OCI-LY1 (cell line): ENCODE measurements at regions not wholly inside any gene's neighbourhood (a gene's known extent, or its start where the extent isn't known, plus 50 kb on each side); places are given as distances from the start of the nearest gene placed in this dataset.
"Not testable (repeated sequence)": the region's sequence is repeated elsewhere in the genome, so short reads cannot be mapped to it uniquely, and the experiment has no call there.

Experiments
- H2AFZ ChIP-seq: fragments of 200-600 bp; sonication (generic), shearing (Covaris generic); 2 replicates; pipeline ENCODE4 v1.6.0; 2014; ENCODE audit warnings: antibody characterized with exemption, mild to moderate bottlenecking, low read length
- H3F3A ChIP-seq: fragments of 200-600 bp; sonication (generic), shearing (Covaris generic); 2 replicates; pipeline ENCODE4 v1.6.0; 2014; ENCODE audit warnings: mild to moderate bottlenecking, antibody characterized with exemption, low read length, moderate library complexity; ENCODE audit not compliant: insufficient read depth
- H3K27ac ChIP-seq: fragments of 200-600 bp; sonication (generic); 2 replicates; pipeline ENCODE4 v1.5.1; 2014; ENCODE audit warnings: low read length, mixed run types, mild to moderate bottlenecking, low read depth; ENCODE audit not compliant: poor library complexity, severe bottlenecking
- H3K27me3 ChIP-seq: fragments of 200-600 bp; sonication (generic); 2 replicates; pipeline ENCODE4 v1.6.0; 2014; ENCODE audit warnings: antibody characterized with exemption, mild to moderate bottlenecking, low read length, moderate library complexity; ENCODE audit not compliant: insufficient read depth
- H3K36me3 ChIP-seq: fragments of 200-600 bp; sonication (generic); 2 replicates; pipeline ENCODE4 v1.6.1; 2014; ENCODE audit warnings: mild to moderate bottlenecking, antibody characterized with exemption, low read length, moderate library complexity, mixed read lengths; ENCODE audit not compliant: insufficient read depth
- H3K4me1 ChIP-seq: fragments of 200-600 bp; sonication (generic); 2 replicates; pipeline ENCODE4 v1.5.1; 2014; ENCODE audit warnings: mild to moderate bottlenecking, low read length, moderate library complexity; ENCODE audit not compliant: insufficient read depth, severe bottlenecking
- H3K4me2 ChIP-seq: fragments of 200-600 bp; sonication (generic), shearing (Covaris generic); 2 replicates; pipeline ENCODE4 v1.6.1; 2014; ENCODE audit warnings: low read length
- H3K4me3 ChIP-seq: fragments of 200-600 bp; sonication (generic); 2 replicates; pipeline ENCODE4 v1.5.1; 2014; ENCODE audit warnings: low read length, low read depth, mild to moderate bottlenecking, mixed read lengths; ENCODE audit not compliant: poor library complexity, severe bottlenecking
- H3K79me2 ChIP-seq: fragments of 200-600 bp; shearing (Covaris generic); 2 replicates; pipeline ENCODE4 v1.6.1; 2016; ENCODE audit warnings: mixed run types, low read length, mixed read lengths; ENCODE audit not compliant: insufficient read depth
- H3K9ac ChIP-seq: fragments of 200-600 bp; sonication (generic), shearing (Covaris generic); 2 replicates; pipeline ENCODE4 v1.6.1; 2014; ENCODE audit warnings: mild to moderate bottlenecking, low read length, mixed read lengths
- H3K9me2 ChIP-seq: fragments of 200-600 bp; sonication (generic), shearing (Covaris generic); 2 replicates; pipeline ENCODE4 v1.6.1; 2014; ENCODE audit warnings: low read depth, mild to moderate bottlenecking, low read length, mixed read lengths
- H3K9me3 ChIP-seq: fragments of 200-600 bp; shearing (Covaris generic); 2 replicates; pipeline ENCODE4 v1.6.1; 2014; ENCODE audit warnings: low read length, mixed read lengths
- H4K20me1 ChIP-seq: fragments of 200-600 bp; sonication (generic), shearing (Covaris generic); 2 replicates; pipeline ENCODE4 v1.6.0; 2016; ENCODE audit warnings: mild to moderate bottlenecking, low read length; ENCODE audit not compliant: insufficient read depth
- CTCF ChIP-seq: fragments of 200-600 bp; sonication (generic), shearing (Covaris generic); IDR thresholded peaks from 2 replicates; pipeline ENCODE4 v1.5.1; 2017; ENCODE audit warnings: mild to moderate bottlenecking, antibody characterized with exemption, low read length, moderate library complexity, mixed read lengths
- EZH2 ChIP-seq: fragments of 200-600 bp; sonication (generic), shearing (Covaris generic); IDR thresholded peaks from 2 replicates; pipeline ENCODE4 v1.8.0; 2017; ENCODE audit warnings: borderline replicate concordance, mixed run types, mild to moderate bottlenecking, antibody characterized with exemption, low read length, moderate library complexity, mixed read lengths

- Histone ChIP-seq H3F3A (no peaks in the 10 kb centered on the region), H3K27me3 (no peaks in the 10 kb centered on the region), H3K27ac (no peak overlapping the region), H4K20me1 (no peaks in the 10 kb centered on the region), H3K4me2 (no peak overlapping the region), H3K4me1 (no peaks in the 10 kb centered on the region), H3K4me3 (no peak overlapping the region), H2AFZ (no peak overlapping the region), H3K9ac (no peak overlapping the region), H3K9me2 (no peaks in the 10 kb centered on the region), H3K79me2 (no peaks in the 10 kb centered on the region), H3K36me3 (no peaks in the 10 kb centered on the region), H3K9me3 (no peaks in the 10 kb centered on the region)
- TF ChIP-seq CTCF: no peak
- TF ChIP-seq EZH2: no peak
Observed at GRCh38 chr6:134407791-134408190, 89.9 kb upstream of the SGK1 start.

GRCh38 chr6:134406311-134406710 lies 88.4 kb upstream of the SGK1 start:
- Histone ChIP-seq H3K27ac (no peak overlapping the region), H4K20me1 (no peaks in the 10 kb centered on the region), H3K27me3 (no peaks in the 10 kb centered on the region), H3K4me1 (no peaks in the 10 kb centered on the region), H3K9me2 (no peaks in the 10 kb centered on the region), H3F3A (no peaks in the 10 kb centered on the region), H3K4me2 (no peak overlapping the region), H3K9me3 (no peaks in the 10 kb centered on the region), H3K79me2 (no peaks in the 10 kb centered on the region), H3K4me3 (no peak overlapping the region), H3K36me3 (no peaks in the 10 kb centered on the region), H2AFZ (no peak overlapping the region), H3K9ac (no peak overlapping the region)
- TF ChIP-seq CTCF (no peak), EZH2 (no peak)

- H3K27ac ChIP-seq: no peak overlapping the region
- no peaks in the 10 kb centered on the region for H3K27me3 ChIP-seq
- H3K4me2 ChIP-seq: no peak overlapping the region
- H3K9me2 ChIP-seq: no peaks in the 10 kb centered on the region
- no peaks in the 10 kb centered on the region for H3K79me2 ChIP-seq
- H4K20me1 ChIP-seq: no peaks in the 10 kb centered on the region
- H3K9ac ChIP-seq: no peak overlapping the region
- no peak for TF ChIP-seq CTCF
- no peak for TF ChIP-seq EZH2
- H2AFZ ChIP-seq: no peak overlapping the region
- no peaks in the 10 kb centered on the region for H3K4me1 ChIP-seq
- no peaks in the 10 kb centered on the region for H3F3A ChIP-seq
- no peak overlapping the region for H3K4me3 ChIP-seq
- no peaks in the 10 kb centered on the region for H3K36me3 ChIP-seq
- H3K9me3 ChIP-seq: no peaks in the 10 kb centered on the region
Observed at GRCh38 chr6:134405386-134406087, 87.6 kb upstream of the SGK1 start.

- not testable (repeated sequence) for H3K79me2 ChIP-seq, H3F3A ChIP-seq, H3K27ac ChIP-seq, H4K20me1 ChIP-seq, H2AFZ ChIP-seq, H3K27me3 ChIP-seq, H3K9me2 ChIP-seq, H3K9ac ChIP-seq, H3K4me3 ChIP-seq, H3K9me3 ChIP-seq, H3K4me2 ChIP-seq, H3K4me1 ChIP-seq, H3K36me3 ChIP-seq
Observed at GRCh38 chr6:134403312-134403711, 85.4 kb upstream of the SGK1 start.
